ENCODE measurements at regions not wholly inside any gene's neighbourhood (a gene's known extent, or its start where the extent isn't known, plus 50 kb on each side); places are given as distances from the start of the nearest gene placed in this dataset.
A peak's percentile ranks its signal among the peaks of the same experiment; 100 is the strongest.

DNA sequence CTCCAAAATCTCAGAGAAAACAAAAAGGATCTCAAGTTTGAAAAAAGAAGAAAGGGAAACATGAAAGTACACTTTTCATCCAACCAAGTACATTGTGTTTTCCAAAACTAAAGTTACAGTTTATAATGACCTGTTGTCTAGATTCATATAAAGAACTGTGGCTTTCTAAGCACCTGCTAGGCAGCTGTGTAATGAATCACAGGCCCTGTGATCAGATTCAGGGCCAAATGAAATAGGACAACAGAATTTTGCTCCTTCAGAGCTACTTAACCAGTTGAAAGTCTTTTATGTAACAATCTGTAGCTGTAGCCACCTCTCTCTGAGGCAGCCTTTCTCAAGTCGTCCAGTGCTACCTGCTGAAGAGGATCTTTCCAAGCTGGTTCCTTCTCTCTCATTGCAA lies 960.0 kb upstream of the RAG2 start:
- peak overlapping the region; percentile 23; the same call in 1 of the 2 replicates for H3K27ac ChIP-seq
- DNase-seq = peak in 1 of 2 experiments; percentile 42
- no peaks in the 10 kb centered on the region for H3K36me3 ChIP-seq
- H3K27me3 ChIP-seq = no peaks in the 10 kb centered on the region
- H3K4me3 ChIP-seq = no peak overlapping the region
- H3K4me1 ChIP-seq = peaks cover 17% of the 10 kb centered on the region
- no peaks in the 10 kb centered on the region for H3K9me3 ChIP-seq (replicated peaks)

DNA sequence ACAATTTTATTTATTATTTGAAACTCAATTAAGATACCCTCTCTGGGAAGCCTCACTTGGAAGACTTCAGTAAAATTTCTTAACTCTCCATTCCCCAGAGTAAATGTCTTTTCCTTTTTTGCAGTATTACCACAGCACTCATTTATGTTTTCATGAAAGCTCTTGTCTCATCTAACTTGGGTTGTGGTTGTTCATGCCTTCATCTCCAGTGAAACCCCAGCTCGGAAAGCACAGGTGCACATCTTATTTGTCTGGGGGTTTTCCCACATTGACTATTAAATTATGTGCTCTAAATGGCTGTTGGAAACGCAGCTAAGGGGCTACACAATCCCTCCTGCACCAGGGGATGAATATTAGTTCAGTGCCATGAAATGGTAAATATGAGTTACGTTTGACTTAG lies 954.2 kb upstream of the RAG2 start:
- H3K4me1 ChIP-seq = no peaks in the 10 kb centered on the region; the same call in 1 of the 2 replicates
- H3K9me3 ChIP-seq (replicated peaks) = no peaks in the 10 kb centered on the region
- no peak overlapping the region for H3K27ac ChIP-seq
- H3K27me3 ChIP-seq = no peaks in the 10 kb centered on the region
- no peak overlapping the region for H3K4me3 ChIP-seq
- no peak for DNase-seq
- H3K36me3 ChIP-seq = no peaks in the 10 kb centered on the region

DNA sequence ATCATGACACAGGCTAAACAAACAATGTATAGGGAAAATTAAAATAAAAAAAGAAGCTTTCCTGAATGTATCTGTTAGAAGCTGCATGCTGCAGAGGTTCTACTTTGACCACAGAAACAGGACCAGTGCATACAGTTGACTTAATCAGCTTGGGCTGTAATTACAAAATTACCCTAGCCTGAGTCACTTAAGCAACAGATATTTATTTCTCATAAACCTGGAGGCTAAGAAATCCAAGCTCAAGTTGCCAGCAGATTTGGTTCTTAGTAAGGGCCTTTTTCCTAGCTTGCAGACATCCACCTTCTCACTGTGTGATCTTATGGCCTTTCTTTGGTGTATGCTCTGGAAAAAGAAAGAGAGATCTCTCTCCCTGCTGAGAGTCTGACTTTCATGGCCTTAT lies 946.5 kb upstream of the RAG2 start:
- Histone ChIP-seq H3K36me3 (no peaks in the 10 kb centered on the region), H3K9me3 (replicated peaks) (no peaks in the 10 kb centered on the region), H3K4me1 (no peaks in the 10 kb centered on the region), H3K27ac (no peak overlapping the region), H3K4me3 (no peak overlapping the region), H3K27me3 (no peaks in the 10 kb centered on the region)
- DNase-seq = no peak

DNA sequence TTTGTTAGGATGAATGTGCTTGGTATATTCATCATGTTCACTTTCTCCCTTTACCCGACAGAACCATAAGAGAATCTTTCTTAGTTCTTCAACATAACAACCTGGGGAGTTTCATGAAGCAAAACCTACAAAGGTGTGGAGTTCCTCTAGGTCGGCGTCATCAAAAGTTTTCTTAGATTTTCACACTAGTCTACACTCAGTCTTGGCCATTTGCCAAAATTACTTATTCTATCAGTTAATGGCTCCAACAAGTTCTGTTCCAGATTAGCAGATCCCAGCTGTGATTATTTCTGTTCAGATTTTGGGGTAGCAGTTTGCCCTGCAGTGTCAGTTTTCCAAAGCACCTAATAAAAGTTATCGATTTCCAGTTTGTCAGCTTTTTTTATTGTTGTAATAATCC lies 935.8 kb upstream of the RAG2 start:
- DNase-seq = peak in 1 of 2 experiments; percentile 37
- H3K27me3 ChIP-seq = no peaks in the 10 kb centered on the region
- peaks cover 24% of the 10 kb centered on the region for H3K4me1 ChIP-seq
- H3K27ac ChIP-seq = peak overlapping the region; percentile 90
- no peaks in the 10 kb centered on the region for H3K36me3 ChIP-seq
- no peak overlapping the region for H3K4me3 ChIP-seq
- H3K9me3 ChIP-seq (replicated peaks) = 0 out of 2 replicates have a peak, but pooled peaks cover 3% of the 10 kb centered on the region

DNA sequence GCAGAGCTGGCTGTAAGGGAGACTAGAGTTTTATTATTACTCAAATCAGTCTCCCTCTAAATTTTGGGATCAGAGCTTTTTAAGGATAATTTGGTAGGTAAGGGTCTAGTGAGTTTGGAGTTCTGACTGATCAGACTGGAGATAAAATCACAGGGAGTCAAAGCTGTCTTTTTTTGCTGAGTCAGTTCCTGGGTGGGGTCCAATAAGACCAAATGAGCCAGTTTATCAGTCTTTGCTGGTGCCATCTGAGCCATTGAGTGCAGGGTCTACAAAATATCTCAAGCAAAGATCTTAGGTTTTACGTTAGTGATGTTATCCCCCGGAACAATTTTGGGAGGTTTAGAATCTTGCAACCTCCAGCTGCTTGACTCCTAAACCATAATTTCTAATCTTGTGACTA lies 935.1 kb upstream of the RAG2 start:
- no peak overlapping the region for H3K4me3 ChIP-seq
- H3K36me3 ChIP-seq = no peaks in the 10 kb centered on the region
- peaks cover 24% of the 10 kb centered on the region for H3K4me1 ChIP-seq
- peak in 1 of 2 experiments; percentile 21 for DNase-seq
- peak overlapping the region; percentile 90 for H3K27ac ChIP-seq
- H3K27me3 ChIP-seq = no peaks in the 10 kb centered on the region
- H3K9me3 ChIP-seq (replicated peaks) = 0 out of 2 replicates have a peak, but pooled peaks cover 3% of the 10 kb centered on the region

DNA sequence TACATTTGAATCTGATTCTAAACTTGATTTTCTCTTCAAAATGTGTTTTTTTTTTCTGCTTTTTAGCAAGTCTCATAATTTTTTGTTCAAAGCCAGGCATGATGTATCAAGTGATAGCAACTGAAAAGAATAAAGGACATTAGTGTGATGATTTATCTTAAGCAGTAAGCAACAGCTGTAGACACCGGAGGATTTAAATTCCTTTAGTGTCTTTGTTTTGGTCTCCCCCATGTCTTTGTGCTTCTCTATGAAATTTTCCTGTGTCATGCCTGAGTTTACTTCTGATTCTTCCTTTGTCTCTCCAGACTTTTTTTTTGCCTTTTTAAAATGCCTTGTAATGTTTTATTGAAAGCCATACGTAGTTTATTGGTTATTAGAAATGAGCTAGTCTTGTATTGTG lies 934.2 kb upstream of the RAG2 start:
- no peaks in the 10 kb centered on the region for H3K27me3 ChIP-seq
- 0 out of 2 replicates have a peak, but pooled peaks cover 3% of the 10 kb centered on the region for H3K9me3 ChIP-seq (replicated peaks)
- DNase-seq = peak; percentile 9 to 71
- H3K36me3 ChIP-seq = no peaks in the 10 kb centered on the region
- peaks cover 24% of the 10 kb centered on the region for H3K4me1 ChIP-seq
- H3K4me3 ChIP-seq = no peak overlapping the region
- peak overlapping the region; percentile 90 for H3K27ac ChIP-seq

DNA sequence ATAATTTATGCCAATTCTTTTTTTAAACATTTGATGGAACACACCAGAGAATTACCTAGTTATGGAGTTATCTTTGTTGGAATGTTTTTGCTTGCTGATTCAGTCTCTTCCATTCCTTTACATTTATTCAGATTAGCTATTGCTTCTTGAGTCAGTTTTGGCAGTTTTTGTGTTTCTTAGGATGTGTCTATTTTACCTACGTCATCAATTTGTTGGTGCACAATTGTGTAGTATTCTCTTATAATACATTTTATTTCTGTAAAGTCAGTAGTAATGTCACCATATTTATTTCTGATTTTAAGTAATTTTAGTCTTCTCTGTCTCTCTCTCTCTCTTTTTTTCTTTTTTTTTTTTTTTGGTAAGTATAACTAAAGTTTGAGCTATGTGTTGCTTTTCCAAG lies 929.5 kb upstream of the RAG2 start:
- H3K27ac ChIP-seq = no peak overlapping the region
- peaks cover 8% of the 10 kb centered on the region for H3K4me1 ChIP-seq
- H3K4me3 ChIP-seq = no peak overlapping the region
- no peak for DNase-seq
- H3K9me3 ChIP-seq (replicated peaks) = no peaks in the 10 kb centered on the region
- no peaks in the 10 kb centered on the region for H3K27me3 ChIP-seq
- H3K36me3 ChIP-seq = no peaks in the 10 kb centered on the region

DNA sequence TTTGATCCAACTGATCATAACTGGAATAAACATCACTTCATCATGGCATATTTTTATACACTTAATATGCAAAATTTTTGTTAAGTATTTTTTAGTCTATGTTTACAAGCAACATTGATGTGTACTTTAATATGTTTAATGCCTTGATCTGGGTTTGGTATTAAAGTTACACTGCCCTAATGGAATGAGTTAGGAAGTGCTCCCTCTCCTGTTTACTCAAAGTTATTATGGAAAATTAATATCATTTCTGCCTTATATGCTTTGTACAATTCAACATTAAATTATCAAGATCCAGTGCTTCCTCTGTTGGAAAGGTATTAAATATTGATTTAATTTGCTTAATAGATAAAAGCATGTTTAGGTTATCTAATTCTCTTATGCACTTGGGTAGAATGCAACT lies 927.3 kb upstream of the RAG2 start:
- DNase-seq = no peak
- H3K4me3 ChIP-seq = no peak overlapping the region

DNA sequence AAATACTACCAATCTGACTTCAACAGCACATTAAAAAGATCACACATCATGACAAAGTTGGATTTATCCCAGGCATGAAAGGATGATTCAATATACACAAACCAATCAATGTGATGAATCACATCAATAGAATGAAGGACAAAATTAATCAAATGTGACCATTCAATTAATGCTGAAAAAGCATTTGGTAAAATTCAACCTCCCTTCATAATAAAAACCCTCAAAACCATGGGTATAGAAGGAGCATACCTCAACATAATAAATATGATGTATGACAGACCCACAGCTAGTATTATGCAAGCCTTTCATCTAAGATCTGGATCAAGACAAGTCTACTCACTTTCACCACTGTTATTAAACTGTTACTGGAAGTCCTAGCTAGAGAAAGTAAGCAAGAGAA lies 921.7 kb upstream of the RAG2 start:
- no peaks in the 10 kb centered on the region; the same call in 1 of the 2 replicates for H3K9me3 ChIP-seq (replicated peaks)
- H3K4me3 ChIP-seq = no peak overlapping the region
- H3K27me3 ChIP-seq = no peaks in the 10 kb centered on the region
- no peak overlapping the region for H3K27ac ChIP-seq
- H3K4me1 ChIP-seq = no peaks in the 10 kb centered on the region
- no peaks in the 10 kb centered on the region for H3K36me3 ChIP-seq
- no peak for DNase-seq

More for the DNA sequence above, 927.3 kb upstream of the RAG2 start:
- Histone ChIP-seq H3K27me3 (no peaks in the 10 kb centered on the region), H3K27ac (no peak overlapping the region), H3K9me3 (replicated peaks) (no peaks in the 10 kb centered on the region), H3K36me3 (no peaks in the 10 kb centered on the region), H3K4me1 (no peaks in the 10 kb centered on the region)

DNA sequence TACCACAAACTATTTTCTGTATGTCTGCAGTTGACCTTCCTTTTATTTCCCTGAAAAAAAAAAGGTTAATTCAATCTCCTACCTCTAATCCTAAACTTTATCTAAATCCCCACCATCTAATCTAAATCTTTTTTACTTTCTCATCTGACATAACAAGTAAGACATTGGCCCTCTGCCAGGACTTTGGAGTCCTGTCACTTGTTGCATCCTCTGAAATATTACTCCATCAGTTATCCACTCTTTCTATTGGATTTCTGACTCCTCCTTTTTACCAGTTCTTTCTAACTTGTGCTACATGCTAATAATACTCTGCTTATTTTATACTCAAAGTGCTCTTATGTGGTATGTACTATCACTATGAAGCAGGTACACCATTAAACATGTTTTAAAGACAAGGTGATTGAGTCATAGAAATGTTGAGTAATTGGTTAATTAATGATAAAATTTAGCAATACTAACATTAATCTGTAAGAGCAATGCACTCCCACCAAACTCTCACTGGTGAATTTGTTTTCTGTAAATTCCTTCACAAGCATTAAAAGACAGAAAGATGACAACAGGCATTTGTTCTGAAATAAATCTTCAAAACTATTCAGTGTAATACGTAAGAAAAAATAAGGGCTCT lies 914.2 kb upstream of the RAG2 start:
- H3K27ac ChIP-seq = no peak overlapping the region

DNA sequence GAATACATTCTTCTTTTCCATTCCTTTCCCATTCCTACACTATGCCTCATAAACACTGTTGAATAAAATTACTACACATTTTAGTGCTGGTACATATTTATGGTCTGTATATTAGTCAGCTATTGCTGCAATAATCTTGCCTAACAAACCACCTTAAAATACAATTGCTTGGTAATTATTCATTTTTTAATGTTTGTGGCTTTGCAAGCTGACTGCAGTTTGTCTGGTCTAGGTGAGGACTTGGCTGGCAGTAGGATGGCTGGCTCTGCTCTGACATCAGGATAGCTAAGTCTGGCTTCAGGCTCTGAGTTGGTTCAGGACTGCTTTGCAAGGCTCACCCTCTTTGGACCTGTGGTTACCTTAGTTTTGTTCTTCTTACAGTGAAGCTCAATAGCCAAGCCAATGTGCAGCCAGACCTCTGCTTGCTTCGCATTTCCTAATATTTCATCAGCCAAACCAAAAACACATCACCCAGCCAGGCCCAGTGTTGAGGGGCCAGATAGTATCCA lies 913.4 kb upstream of the RAG2 start:
- no peak overlapping the region for H3K27ac ChIP-seq
- no peaks in the 10 kb centered on the region for H3K27me3 ChIP-seq

More for the DNA sequence above, 914.2 kb upstream of the RAG2 start:
- H3K4me3 ChIP-seq = no peak overlapping the region
- peak in 1 of 2 experiments; percentile 36 for DNase-seq
- no peaks in the 10 kb centered on the region for H3K36me3 ChIP-seq
- no peaks in the 10 kb centered on the region for H3K27me3 ChIP-seq
- H3K4me1 ChIP-seq = peaks cover 14% of the 10 kb centered on the region
- H3K9me3 ChIP-seq (replicated peaks) = no peaks in the 10 kb centered on the region; the same call in 1 of the 2 replicates

DNA sequence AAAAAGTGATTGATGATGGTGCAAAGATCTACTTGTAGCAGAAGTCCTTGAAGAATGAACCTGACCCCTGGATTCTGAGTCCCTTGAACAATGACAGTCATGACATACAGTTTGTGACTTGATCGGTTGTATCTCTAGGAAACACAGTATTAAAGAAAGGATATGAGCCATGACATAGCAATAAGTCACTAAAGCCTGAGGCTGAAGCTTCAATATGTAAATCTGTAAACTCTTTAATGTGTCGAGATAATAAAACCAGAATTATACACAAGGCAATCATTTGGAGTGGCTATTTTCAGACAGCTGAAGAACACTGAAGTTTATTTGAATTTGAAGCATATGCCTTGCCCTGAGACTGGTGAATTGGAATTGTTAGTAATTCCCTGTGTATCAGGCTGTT lies 911.5 kb upstream of the RAG2 start:
- Histone ChIP-seq H3K4me3 (no peak overlapping the region), H3K27ac (no peak overlapping the region), H3K27me3 (no peaks in the 10 kb centered on the region), H3K9me3 (replicated peaks) (no peaks in the 10 kb centered on the region), H3K36me3 (no peaks in the 10 kb centered on the region), H3K4me1 (peaks cover 35% of the 10 kb centered on the region)
- no peak for DNase-seq

More for the DNA sequence above, 913.4 kb upstream of the RAG2 start:
- H3K4me3 ChIP-seq = no peak overlapping the region
- no peaks in the 10 kb centered on the region for H3K36me3 ChIP-seq
- H3K4me1 ChIP-seq = peaks cover 16% of the 10 kb centered on the region
- no peaks in the 10 kb centered on the region; the same call in 1 of the 2 replicates for H3K9me3 ChIP-seq (replicated peaks)
- DNase-seq = no peak

DNA sequence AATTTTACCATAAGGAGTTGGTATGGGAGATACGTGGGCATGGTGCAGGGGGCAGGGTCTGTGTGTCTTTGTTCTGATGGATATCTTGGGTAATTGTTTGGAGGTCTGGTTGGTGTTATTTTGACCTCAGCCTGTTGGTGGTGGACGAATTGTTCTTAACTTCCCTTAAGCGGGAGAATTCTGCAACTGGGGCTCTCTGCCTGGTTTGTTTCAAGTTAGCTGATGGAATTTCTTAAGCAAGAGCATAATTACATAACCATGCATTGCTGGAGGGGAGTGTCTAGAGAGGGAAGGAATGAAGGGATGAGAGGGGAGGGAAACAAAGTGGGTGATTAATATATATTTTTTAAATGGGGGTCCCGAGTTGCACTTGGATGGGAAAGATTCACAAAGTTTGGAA lies 908.5 kb upstream of the RAG2 start:
- H3K27me3 ChIP-seq = no peaks in the 10 kb centered on the region
- H3K27ac ChIP-seq = peak overlapping the region; percentile 94
- H3K4me1 ChIP-seq = peaks cover 39% of the 10 kb centered on the region
- H3K9me3 ChIP-seq (replicated peaks) = no peaks in the 10 kb centered on the region
- no peak overlapping the region for H3K4me3 ChIP-seq
- H3K36me3 ChIP-seq = no peaks in the 10 kb centered on the region
- no peak for DNase-seq

DNA sequence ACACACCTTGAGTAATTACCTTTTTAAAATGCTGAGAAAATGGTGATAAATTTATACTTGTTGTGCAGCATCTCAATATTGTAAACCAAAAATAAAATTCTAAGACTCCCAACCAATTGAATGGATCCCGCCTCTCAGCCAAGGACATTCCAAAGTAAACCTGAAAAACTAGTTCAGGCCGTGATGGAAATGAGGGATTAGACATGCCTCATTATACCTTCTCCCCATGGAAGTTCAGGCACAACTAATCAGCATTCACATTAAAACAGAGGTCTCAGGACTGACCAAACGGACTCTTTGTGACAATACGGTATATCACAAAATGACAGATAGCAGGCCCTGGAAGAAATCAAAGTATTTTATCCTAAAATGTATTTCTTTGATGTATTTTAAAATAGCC lies 907.4 kb upstream of the RAG2 start:
- no peaks in the 10 kb centered on the region for H3K36me3 ChIP-seq
- H3K4me1 ChIP-seq = peaks cover 39% of the 10 kb centered on the region
- H3K9me3 ChIP-seq (replicated peaks) = no peaks in the 10 kb centered on the region
- no peaks in the 10 kb centered on the region for H3K27me3 ChIP-seq
- H3K4me3 ChIP-seq = peak overlapping the region; percentile 3; the same call in 1 of the 2 replicates
- DNase-seq = peak; percentile 54 to 82
- peak overlapping the region; percentile 94 for H3K27ac ChIP-seq

DNA sequence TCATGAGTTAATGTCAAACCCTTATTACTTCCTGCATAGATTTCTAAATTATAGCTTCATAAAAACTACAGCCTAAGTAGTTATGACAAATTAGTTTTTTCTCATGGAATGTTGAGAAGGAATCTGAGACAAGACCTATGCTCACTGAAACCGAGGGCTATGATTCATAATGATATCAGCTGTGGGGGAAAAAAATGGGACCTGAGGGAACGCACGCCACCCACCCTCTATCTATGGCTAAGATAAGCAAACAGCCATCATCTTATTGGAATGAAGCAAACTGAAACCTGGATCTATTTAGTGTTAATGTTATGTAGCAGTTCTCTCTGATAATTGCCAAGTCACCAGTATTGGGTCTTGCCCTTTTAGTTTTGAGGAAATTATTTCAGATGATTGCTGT lies 906.9 kb upstream of the RAG2 start:
- Histone ChIP-seq H3K27ac (peak overlapping the region; percentile 94), H3K4me3 (peak overlapping the region; percentile 3; the same call in 1 of the 2 replicates), H3K27me3 (no peaks in the 10 kb centered on the region), H3K4me1 (peaks cover 39% of the 10 kb centered on the region), H3K36me3 (no peaks in the 10 kb centered on the region), H3K9me3 (replicated peaks) (no peaks in the 10 kb centered on the region)
- peak; percentile 61 to 78 for DNase-seq

Measured in SJCRH30 (cell line).